GM23338 (cell line): ENCODE measurements at regions not wholly inside any gene's neighbourhood (a gene's known extent, or its start where the extent isn't known, plus 50 kb on each side); places are given as distances from the start of the nearest gene placed in this dataset.

ENCODE experiments used
- ATAC-seq: fragments of 200-7000 bp; cut with Tn5 transposase; 3 replicates; pipeline ENCODE4 v1.9.1; 2020
- DNase-seq: peaks from one replicate; pipeline ENCODE4 v3.0.0-alpha.2; 2015; ENCODE audit warnings: low spot score
- H2AFZ ChIP-seq: fragments of 200-600 bp; sonication (generic); 2 replicates; pipeline ENCODE4 v1.8.0; 2016; ENCODE audit warnings: antibody characterized with exemption, mild to moderate bottlenecking, moderate library complexity
- H3F3A ChIP-seq: fragments of 200-600 bp; sonication (generic); replicated peaks from 2 replicates; pipeline ENCODE4 v1.8.0; 2017; ENCODE audit warnings: antibody characterized with exemption, mixed run types, low read depth
- H3K27ac ChIP-seq: fragments of 200-600 bp; sonication (generic); 2 replicates; pipeline ENCODE4 v1.6.1; 2016; ENCODE audit warnings: low read depth
- H3K27me3 ChIP-seq: fragments of 200-600 bp; sonication (generic); 2 replicates; pipeline ENCODE4 v1.8.0; 2016; ENCODE audit warnings: mild to moderate bottlenecking, mixed run types, moderate library complexity; ENCODE audit not compliant: insufficient read depth
- H3K36me3 ChIP-seq: fragments of 200-600 bp; sonication (generic); 2 replicates; pipeline ENCODE4 v1.8.0; 2016; ENCODE audit warnings: mild to moderate bottlenecking; ENCODE audit not compliant: insufficient read depth
- H3K4me1 ChIP-seq: fragments of 200-600 bp; sonication (generic); 2 replicates; pipeline ENCODE4 v1.8.0; 2016; ENCODE audit warnings: mild to moderate bottlenecking, moderate library complexity; ENCODE audit not compliant: insufficient read depth
- H3K4me2 ChIP-seq: fragments of 200-600 bp; sonication (generic); 2 replicates; pipeline ENCODE4 v1.7.1; 2017; ENCODE audit warnings: mixed run types
- H3K4me3 ChIP-seq: fragments of 200-600 bp; sonication (generic); 2 replicates; pipeline ENCODE4 v1.6.1; 2016; ENCODE audit warnings: mixed run types
- H3K79me2 ChIP-seq: fragments of 200-600 bp; sonication (generic); replicated peaks from 2 replicates; pipeline ENCODE4 v1.8.0; 2017; ENCODE audit warnings: mild to moderate bottlenecking; ENCODE audit not compliant: insufficient read depth
- H3K9me2 ChIP-seq: fragments of 200-600 bp; sonication (generic); 2 replicates; pipeline ENCODE4 v1.8.0; 2017; ENCODE audit not compliant: insufficient read depth
- H4K20me1 ChIP-seq: fragments of 200-600 bp; sonication (generic); replicated peaks from 2 replicates; pipeline ENCODE4 v1.8.0; 2017; ENCODE audit warnings: mild to moderate bottlenecking; ENCODE audit not compliant: insufficient read depth
- H3K27ac Mint-ChIP-seq: 2 replicates; pipeline ENCODE4 v1.8.0; 2020; ENCODE audit warnings: inconsistent platforms, mild to moderate bottlenecking, moderate library complexity, mixed read lengths
- H3K27me3 Mint-ChIP-seq: 3 replicates; pipeline ENCODE4 v1.8.0; 2022; ENCODE audit warnings: low read depth, mild to moderate bottlenecking, moderate library complexity, mixed read lengths, inconsistent platforms; ENCODE audit not compliant: insufficient read depth, poor library complexity
- H3K36me3 Mint-ChIP-seq: 3 replicates; pipeline ENCODE4 v1.8.0; 2021; ENCODE audit warnings: low read depth, mild to moderate bottlenecking, inconsistent platforms, moderate library complexity, mixed read lengths
- H3K4me1 Mint-ChIP-seq: 3 replicates; pipeline ENCODE4 v1.8.0; 2020; ENCODE audit warnings: mild to moderate bottlenecking, inconsistent platforms, mixed read lengths
- H3K4me3 Mint-ChIP-seq: 3 replicates; pipeline ENCODE4 v1.8.0; 2021; ENCODE audit warnings: moderate library complexity, mild to moderate bottlenecking, inconsistent platforms, mixed read lengths
- H3K9me3 Mint-ChIP-seq: 3 replicates; pipeline ENCODE4 v1.8.0; 2020; ENCODE audit warnings: moderate library complexity, mild to moderate bottlenecking, inconsistent platforms, mixed read lengths
- CREB1 ChIP-seq: fragments of 250-450 bp; sonication (Bioruptor Pico); IDR thresholded peaks from 2 replicates; pipeline ENCODE4 v1.5.0; 2020; ENCODE audit warnings: low read depth, mild to moderate bottlenecking, moderate library complexity
- EZH2 ChIP-seq: fragments of 200-600 bp; sonication (generic); IDR thresholded peaks from one replicate; pipeline ENCODE4 v1.8.0; 2017; ENCODE audit warnings: antibody characterized with exemption, mild to moderate bottlenecking, low read depth; ENCODE audit not compliant: unreplicated experiment
- EZH2phosphoT487 ChIP-seq: fragments of 200-600 bp; sonication (generic); IDR thresholded peaks from one replicate; pipeline ENCODE4 v1.8.1; 2018; ENCODE audit warnings: antibody characterized with exemption; ENCODE audit not compliant: unreplicated experiment
- JUNB ChIP-seq: IDR thresholded peaks from one replicate; pipeline ENCODE4 v1.6.1; 2016; ENCODE audit warnings: antibody characterized with exemption; ENCODE audit not compliant: unreplicated experiment
- NANOG ChIP-seq: IDR thresholded peaks from 2 replicates; pipeline ENCODE4 v1.6.1; 2016; ENCODE audit warnings: antibody characterized with exemption, borderline replicate concordance
- POLR2AphosphoS5 ChIP-seq: IDR thresholded peaks from 2 replicates; pipeline ENCODE4 v1.6.1; 2016; ENCODE audit warnings: antibody characterized with exemption, low read depth
- STAT1 ChIP-seq: IDR thresholded peaks from one replicate; pipeline ENCODE4 v1.6.1; 2016; ENCODE audit warnings: antibody characterized with exemption; ENCODE audit not compliant: unreplicated experiment
- ZNF114 ChIP-seq: fragments of 250-450 bp; sonication (Bioruptor Pico); IDR thresholded peaks from 2 replicates; pipeline ENCODE4 v1.5.0; 2020; ENCODE audit warnings: mild to moderate bottlenecking, moderate library complexity
- ZNF331 ChIP-seq: fragments of 250-450 bp; sonication (Bioruptor Pico); IDR thresholded peaks from 2 replicates; pipeline ENCODE4 v1.5.0; 2020; ENCODE audit warnings: low read depth, mild to moderate bottlenecking, moderate library complexity
- TF ChIP-seq, protein P1 (sequence below), 2 experiments: fragments of 200-600 bp in 1 of 2; sonication (generic) in 1 of 2; conservative IDR thresholded peaks; 2 replicates each; pipeline versions ENCODE4 v1.5.1 to v1.6.1; 2016 to 2017; ENCODE audit warnings: antibody characterized with exemption in 2 of 2, low read depth in 2 of 2, mild to moderate bottlenecking in 2 of 2, moderate library complexity in 1 of 2
- TF ChIP-seq, protein P2 (sequence below): IDR thresholded peaks from one replicate; pipeline ENCODE4 v1.6.1; 2018; ENCODE audit warnings: antibody characterized with exemption; ENCODE audit not compliant: unreplicated experiment
- TF ChIP-seq, protein P3 (sequence below): IDR thresholded peaks from 2 replicates; pipeline ENCODE4 v1.6.1; 2016; ENCODE audit warnings: antibody characterized with exemption
- TF ChIP-seq, protein P4 (sequence below): fragments of 250-450 bp; sonication (Bioruptor Pico); IDR thresholded peaks from 2 replicates; pipeline ENCODE4 v1.5.0; 2020; ENCODE audit warnings: mild to moderate bottlenecking, moderate library complexity

GRCh38 chr2:242001853-242002252 lies 132.3 kb downstream of the RTP5 start:
- H3K36me3 Mint-ChIP-seq = peaks cover 11% of the 10 kb centered on the region
- no peak overlapping the region for H3K27ac Mint-ChIP-seq

More at GRCh38 chr2:242001853-242002252, 132.3 kb downstream of the RTP5 start:
- H3K79me2 ChIP-seq = no peaks in the 10 kb centered on the region
- no peak for TF ChIP-seq JUNB
- TF ChIP-seq EZH2 = no peak
- no peak for TF ChIP-seq EZH2phosphoT487
- no peak for TF ChIP-seq ZNF114 (CRISPR knock-in tag)
- TF ChIP-seq NANOG = no peak
- no peak for TF ChIP-seq CREB1 (CRISPR knock-in tag)
- TF ChIP-seq, protein P1, sequence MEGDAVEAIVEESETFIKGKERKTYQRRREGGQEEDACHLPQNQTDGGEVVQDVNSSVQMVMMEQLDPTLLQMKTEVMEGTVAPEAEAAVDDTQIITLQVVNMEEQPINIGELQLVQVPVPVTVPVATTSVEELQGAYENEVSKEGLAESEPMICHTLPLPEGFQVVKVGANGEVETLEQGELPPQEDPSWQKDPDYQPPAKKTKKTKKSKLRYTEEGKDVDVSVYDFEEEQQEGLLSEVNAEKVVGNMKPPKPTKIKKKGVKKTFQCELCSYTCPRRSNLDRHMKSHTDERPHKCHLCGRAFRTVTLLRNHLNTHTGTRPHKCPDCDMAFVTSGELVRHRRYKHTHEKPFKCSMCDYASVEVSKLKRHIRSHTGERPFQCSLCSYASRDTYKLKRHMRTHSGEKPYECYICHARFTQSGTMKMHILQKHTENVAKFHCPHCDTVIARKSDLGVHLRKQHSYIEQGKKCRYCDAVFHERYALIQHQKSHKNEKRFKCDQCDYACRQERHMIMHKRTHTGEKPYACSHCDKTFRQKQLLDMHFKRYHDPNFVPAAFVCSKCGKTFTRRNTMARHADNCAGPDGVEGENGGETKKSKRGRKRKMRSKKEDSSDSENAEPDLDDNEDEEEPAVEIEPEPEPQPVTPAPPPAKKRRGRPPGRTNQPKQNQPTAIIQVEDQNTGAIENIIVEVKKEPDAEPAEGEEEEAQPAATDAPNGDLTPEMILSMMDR (conservative IDR thresholded peaks at IDR 0.05; ENCODE audit: low read depth in 2 of 2) = no peak
- TF ChIP-seq, protein P2, sequence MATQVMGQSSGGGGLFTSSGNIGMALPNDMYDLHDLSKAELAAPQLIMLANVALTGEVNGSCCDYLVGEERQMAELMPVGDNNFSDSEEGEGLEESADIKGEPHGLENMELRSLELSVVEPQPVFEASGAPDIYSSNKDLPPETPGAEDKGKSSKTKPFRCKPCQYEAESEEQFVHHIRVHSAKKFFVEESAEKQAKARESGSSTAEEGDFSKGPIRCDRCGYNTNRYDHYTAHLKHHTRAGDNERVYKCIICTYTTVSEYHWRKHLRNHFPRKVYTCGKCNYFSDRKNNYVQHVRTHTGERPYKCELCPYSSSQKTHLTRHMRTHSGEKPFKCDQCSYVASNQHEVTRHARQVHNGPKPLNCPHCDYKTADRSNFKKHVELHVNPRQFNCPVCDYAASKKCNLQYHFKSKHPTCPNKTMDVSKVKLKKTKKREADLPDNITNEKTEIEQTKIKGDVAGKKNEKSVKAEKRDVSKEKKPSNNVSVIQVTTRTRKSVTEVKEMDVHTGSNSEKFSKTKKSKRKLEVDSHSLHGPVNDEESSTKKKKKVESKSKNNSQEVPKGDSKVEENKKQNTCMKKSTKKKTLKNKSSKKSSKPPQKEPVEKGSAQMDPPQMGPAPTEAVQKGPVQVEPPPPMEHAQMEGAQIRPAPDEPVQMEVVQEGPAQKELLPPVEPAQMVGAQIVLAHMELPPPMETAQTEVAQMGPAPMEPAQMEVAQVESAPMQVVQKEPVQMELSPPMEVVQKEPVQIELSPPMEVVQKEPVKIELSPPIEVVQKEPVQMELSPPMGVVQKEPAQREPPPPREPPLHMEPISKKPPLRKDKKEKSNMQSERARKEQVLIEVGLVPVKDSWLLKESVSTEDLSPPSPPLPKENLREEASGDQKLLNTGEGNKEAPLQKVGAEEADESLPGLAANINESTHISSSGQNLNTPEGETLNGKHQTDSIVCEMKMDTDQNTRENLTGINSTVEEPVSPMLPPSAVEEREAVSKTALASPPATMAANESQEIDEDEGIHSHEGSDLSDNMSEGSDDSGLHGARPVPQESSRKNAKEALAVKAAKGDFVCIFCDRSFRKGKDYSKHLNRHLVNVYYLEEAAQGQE = no peak
- TF ChIP-seq, protein P3, sequence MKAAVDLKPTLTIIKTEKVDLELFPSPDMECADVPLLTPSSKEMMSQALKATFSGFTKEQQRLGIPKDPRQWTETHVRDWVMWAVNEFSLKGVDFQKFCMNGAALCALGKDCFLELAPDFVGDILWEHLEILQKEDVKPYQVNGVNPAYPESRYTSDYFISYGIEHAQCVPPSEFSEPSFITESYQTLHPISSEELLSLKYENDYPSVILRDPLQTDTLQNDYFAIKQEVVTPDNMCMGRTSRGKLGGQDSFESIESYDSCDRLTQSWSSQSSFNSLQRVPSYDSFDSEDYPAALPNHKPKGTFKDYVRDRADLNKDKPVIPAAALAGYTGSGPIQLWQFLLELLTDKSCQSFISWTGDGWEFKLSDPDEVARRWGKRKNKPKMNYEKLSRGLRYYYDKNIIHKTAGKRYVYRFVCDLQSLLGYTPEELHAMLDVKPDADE = no peak
- TF ChIP-seq STAT1 = no peak
- TF ChIP-seq, protein P4, sequence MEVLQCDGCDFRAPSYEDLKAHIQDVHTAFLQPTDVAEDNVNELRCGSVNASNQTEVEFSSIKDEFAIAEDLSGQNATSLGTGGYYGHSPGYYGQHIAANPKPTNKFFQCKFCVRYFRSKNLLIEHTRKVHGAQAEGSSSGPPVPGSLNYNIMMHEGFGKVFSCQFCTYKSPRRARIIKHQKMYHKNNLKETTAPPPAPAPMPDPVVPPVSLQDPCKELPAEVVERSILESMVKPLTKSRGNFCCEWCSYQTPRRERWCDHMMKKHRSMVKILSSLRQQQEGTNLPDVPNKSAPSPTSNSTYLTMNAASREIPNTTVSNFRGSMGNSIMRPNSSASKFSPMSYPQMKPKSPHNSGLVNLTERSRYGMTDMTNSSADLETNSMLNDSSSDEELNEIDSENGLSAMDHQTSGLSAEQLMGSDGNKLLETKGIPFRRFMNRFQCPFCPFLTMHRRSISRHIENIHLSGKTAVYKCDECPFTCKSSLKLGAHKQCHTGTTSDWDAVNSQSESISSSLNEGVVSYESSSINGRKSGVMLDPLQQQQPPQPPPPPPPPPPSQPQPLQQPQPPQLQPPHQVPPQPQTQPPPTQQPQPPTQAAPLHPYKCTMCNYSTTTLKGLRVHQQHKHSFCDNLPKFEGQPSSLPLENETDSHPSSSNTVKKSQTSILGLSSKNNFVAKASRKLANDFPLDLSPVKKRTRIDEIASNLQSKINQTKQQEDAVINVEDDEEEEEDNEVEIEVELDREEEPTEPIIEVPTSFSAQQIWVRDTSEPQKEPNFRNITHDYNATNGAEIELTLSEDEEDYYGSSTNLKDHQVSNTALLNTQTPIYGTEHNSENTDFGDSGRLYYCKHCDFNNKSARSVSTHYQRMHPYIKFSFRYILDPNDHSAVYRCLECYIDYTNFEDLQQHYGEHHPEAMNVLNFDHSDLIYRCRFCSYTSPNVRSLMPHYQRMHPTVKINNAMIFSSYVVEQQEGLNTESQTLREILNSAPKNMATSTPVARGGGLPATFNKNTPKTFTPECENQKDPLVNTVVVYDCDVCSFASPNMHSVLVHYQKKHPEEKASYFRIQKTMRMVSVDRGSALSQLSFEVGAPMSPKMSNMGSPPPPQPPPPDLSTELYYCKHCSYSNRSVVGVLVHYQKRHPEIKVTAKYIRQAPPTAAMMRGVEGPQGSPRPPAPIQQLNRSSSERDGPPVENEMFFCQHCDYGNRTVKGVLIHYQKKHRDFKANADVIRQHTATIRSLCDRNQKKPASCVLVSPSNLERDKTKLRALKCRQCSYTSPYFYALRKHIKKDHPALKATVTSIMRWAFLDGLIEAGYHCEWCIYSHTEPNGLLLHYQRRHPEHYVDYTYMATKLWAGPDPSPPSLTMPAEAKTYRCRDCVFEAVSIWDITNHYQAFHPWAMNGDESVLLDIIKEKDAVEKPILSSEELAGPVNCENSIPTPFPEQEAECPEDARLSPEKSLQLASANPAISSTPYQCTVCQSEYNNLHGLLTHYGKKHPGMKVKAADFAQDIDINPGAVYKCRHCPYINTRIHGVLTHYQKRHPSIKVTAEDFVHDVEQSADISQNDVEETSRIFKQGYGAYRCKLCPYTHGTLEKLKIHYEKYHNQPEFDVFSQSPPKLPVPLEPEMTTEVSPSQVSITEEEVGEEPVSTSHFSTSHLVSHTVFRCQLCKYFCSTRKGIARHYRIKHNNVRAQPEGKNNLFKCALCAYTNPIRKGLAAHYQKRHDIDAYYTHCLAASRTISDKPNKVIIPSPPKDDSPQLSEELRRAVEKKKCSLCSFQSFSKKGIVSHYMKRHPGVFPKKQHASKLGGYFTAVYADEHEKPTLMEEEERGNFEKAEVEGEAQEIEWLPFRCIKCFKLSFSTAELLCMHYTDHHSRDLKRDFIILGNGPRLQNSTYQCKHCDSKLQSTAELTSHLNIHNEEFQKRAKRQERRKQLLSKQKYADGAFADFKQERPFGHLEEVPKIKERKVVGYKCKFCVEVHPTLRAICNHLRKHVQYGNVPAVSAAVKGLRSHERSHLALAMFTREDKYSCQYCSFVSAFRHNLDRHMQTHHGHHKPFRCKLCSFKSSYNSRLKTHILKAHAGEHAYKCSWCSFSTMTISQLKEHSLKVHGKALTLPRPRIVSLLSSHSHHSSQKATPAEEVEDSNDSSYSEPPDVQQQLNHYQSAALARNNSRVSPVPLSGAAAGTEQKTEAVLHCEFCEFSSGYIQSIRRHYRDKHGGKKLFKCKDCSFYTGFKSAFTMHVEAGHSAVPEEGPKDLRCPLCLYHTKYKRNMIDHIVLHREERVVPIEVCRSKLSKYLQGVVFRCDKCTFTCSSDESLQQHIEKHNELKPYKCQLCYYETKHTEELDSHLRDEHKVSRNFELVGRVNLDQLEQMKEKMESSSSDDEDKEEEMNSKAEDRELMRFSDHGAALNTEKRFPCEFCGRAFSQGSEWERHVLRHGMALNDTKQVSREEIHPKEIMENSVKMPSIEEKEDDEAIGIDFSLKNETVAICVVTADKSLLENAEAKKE = no peak
- no peak for TF ChIP-seq POLR2AphosphoS5
- TF ChIP-seq ZNF331 = no peak
- no peak overlapping the region for H3K4me3 ChIP-seq
- H3K27me3 ChIP-seq = no peaks in the 10 kb centered on the region
- H3F3A ChIP-seq = no peaks in the 10 kb centered on the region
- DNase-seq (no peak), ATAC-seq (no peak)
- no peaks in the 10 kb centered on the region for H3K4me1 ChIP-seq
- no peaks in the 10 kb centered on the region for H3K9me2 ChIP-seq
- no peak overlapping the region for H3K4me2 ChIP-seq
- H3K9me3 Mint-ChIP-seq = peaks cover 28% of the 10 kb centered on the region
- no peak overlapping the region for H3K4me3 Mint-ChIP-seq
- H3K36me3 ChIP-seq = no peaks in the 10 kb centered on the region
- H2AFZ ChIP-seq = no peak overlapping the region
- H3K27ac ChIP-seq = no peak overlapping the region
- H3K4me1 Mint-ChIP-seq = no peaks in the 10 kb centered on the region
- no peaks in the 10 kb centered on the region for H4K20me1 ChIP-seq
- no peaks in the 10 kb centered on the region for H3K27me3 Mint-ChIP-seq
